Osteoblast (primary cell): ENCODE measurements at regions not wholly inside any gene's neighbourhood (a gene's known extent, or its start where the extent isn't known, plus 50 kb on each side); places are given as distances from the start of the nearest gene placed in this dataset.

Experiments used
- DNase-seq: peaks from one replicate; pipeline ENCODE4 v3.0.0; 2011; ENCODE audit warnings: low spot score, mixed read lengths; ENCODE audit not compliant: insufficient read length; ENCODE audit errors: missing footprints
- H2AFZ ChIP-seq: 2 replicates; pipeline ENCODE4 v1.6.0; 2011; ENCODE audit warnings: mild to moderate bottlenecking, low read length
- H3K27ac ChIP-seq: 2 replicates; pipeline ENCODE4 v1.5.1; 2011; ENCODE audit warnings: mild to moderate bottlenecking, low read depth, low read length, moderate library complexity
- H3K27me3 ChIP-seq: 2 replicates; pipeline ENCODE4 v1.6.0; 2012; ENCODE audit warnings: mild to moderate bottlenecking, control low read depth, inconsistent platforms, low read length, moderate library complexity; ENCODE audit not compliant: insufficient read depth
- H3K36me3 ChIP-seq: 2 replicates; pipeline ENCODE4 v1.5.1; 2011; ENCODE audit warnings: mild to moderate bottlenecking, low read length, control low read depth, moderate library complexity; ENCODE audit not compliant: insufficient read depth
- H3K4me1 ChIP-seq: 2 replicates; pipeline ENCODE4 v1.5.1; 2011; ENCODE audit warnings: mild to moderate bottlenecking, low read length, control low read depth, moderate library complexity; ENCODE audit not compliant: insufficient read depth
- H3K4me2 ChIP-seq: 2 replicates; pipeline ENCODE4 v1.6.0; 2011; ENCODE audit warnings: mild to moderate bottlenecking, low read length; ENCODE audit not compliant: insufficient read depth
- H3K4me3 ChIP-seq: fragments of 200-600 bp; sonication (generic); 3 replicates; pipeline ENCODE4 v1.5.1; 2012; ENCODE audit warnings: mild to moderate bottlenecking, low read length, inconsistent platforms; ENCODE audit not compliant: insufficient read depth
- H3K79me2 ChIP-seq: 2 replicates; pipeline ENCODE4 v1.6.0; 2012; ENCODE audit warnings: mild to moderate bottlenecking, low read length, control low read depth, inconsistent platforms; ENCODE audit not compliant: insufficient read depth
- H3K9me3 ChIP-seq: 2 replicates; pipeline ENCODE4 v1.5.1; 2011; ENCODE audit warnings: low read depth, low read length, control low read depth
- H4K20me1 ChIP-seq: 2 replicates; pipeline ENCODE4 v1.6.0; 2012; ENCODE audit warnings: mild to moderate bottlenecking, low read length, control low read depth; ENCODE audit not compliant: insufficient read depth
- TF ChIP-seq, protein P1 (sequence below): IDR thresholded peaks from 2 replicates; pipeline ENCODE4 v1.5.1; 2011; ENCODE audit warnings: mild to moderate bottlenecking, low read depth, low read length, moderate library complexity; ENCODE audit errors: extremely low read depth

- Histone ChIP-seq H3K4me1 (peaks cover 5% of the 10 kb centered on the region), H2AFZ (no peak overlapping the region), H3K36me3 (no peaks in the 10 kb centered on the region), H3K79me2 (no peaks in the 10 kb centered on the region), H3K9me3 (no peaks in the 10 kb centered on the region), H3K4me3 (no peak overlapping the region), H3K27me3 (no peaks in the 10 kb centered on the region), H3K27ac (no peak overlapping the region), H4K20me1 (no peaks in the 10 kb centered on the region), H3K4me2 (no peak overlapping the region)
- DNase-seq, result no peak
- TF ChIP-seq, protein P1, sequence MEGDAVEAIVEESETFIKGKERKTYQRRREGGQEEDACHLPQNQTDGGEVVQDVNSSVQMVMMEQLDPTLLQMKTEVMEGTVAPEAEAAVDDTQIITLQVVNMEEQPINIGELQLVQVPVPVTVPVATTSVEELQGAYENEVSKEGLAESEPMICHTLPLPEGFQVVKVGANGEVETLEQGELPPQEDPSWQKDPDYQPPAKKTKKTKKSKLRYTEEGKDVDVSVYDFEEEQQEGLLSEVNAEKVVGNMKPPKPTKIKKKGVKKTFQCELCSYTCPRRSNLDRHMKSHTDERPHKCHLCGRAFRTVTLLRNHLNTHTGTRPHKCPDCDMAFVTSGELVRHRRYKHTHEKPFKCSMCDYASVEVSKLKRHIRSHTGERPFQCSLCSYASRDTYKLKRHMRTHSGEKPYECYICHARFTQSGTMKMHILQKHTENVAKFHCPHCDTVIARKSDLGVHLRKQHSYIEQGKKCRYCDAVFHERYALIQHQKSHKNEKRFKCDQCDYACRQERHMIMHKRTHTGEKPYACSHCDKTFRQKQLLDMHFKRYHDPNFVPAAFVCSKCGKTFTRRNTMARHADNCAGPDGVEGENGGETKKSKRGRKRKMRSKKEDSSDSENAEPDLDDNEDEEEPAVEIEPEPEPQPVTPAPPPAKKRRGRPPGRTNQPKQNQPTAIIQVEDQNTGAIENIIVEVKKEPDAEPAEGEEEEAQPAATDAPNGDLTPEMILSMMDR, result no peak
Measured at GRCh38 chr5:124996023-124996763, 249.8 kb upstream of the ZNF608 start.

- Histone ChIP-seq H4K20me1 (no peaks in the 10 kb centered on the region), H3K27me3 (no peaks in the 10 kb centered on the region), H3K4me2 (no peak overlapping the region), H2AFZ (peak overlapping the region; percentile 25), H3K79me2 (no peaks in the 10 kb centered on the region), H3K9me3 (no peaks in the 10 kb centered on the region), H3K4me1 (peaks cover 5% of the 10 kb centered on the region), H3K36me3 (no peaks in the 10 kb centered on the region), H3K4me3 (no peak overlapping the region), H3K27ac (no peak overlapping the region)
- DNase-seq, result no peak
- TF ChIP-seq, protein P1, result no peak
Measured at GRCh38 chr5:124996764-124997077, 250.3 kb upstream of the ZNF608 start.

- Histone ChIP-seq H3K36me3 (no peaks in the 10 kb centered on the region), H3K4me1 (peaks cover 5% of the 10 kb centered on the region), H3K79me2 (no peaks in the 10 kb centered on the region), H3K27ac (no peak overlapping the region), H4K20me1 (no peaks in the 10 kb centered on the region), H3K9me3 (no peaks in the 10 kb centered on the region), H3K4me2 (no peak overlapping the region), H2AFZ (peak overlapping the region; percentile 25), H3K27me3 (no peaks in the 10 kb centered on the region), H3K4me3 (no peak overlapping the region)
- TF ChIP-seq, protein P1, result no peak
- DNase-seq, result no peak
Measured at GRCh38 chr5:124997186-124997893, 250.9 kb upstream of the ZNF608 start.

GRCh38 chr5:124998520-124998919 is 252.1 kb upstream of the ZNF608 start:
- Histone ChIP-seq H3K4me2 (no peak overlapping the region), H3K79me2 (no peaks in the 10 kb centered on the region), H4K20me1 (no peaks in the 10 kb centered on the region), H3K4me1 (peaks cover 5% of the 10 kb centered on the region), H3K9me3 (no peaks in the 10 kb centered on the region), H3K4me3 (no peak overlapping the region), H3K36me3 (no peaks in the 10 kb centered on the region), H3K27ac (no peak overlapping the region), H2AFZ (peak overlapping the region; percentile 49), H3K27me3 (no peaks in the 10 kb centered on the region)
- TF ChIP-seq, protein P1, result no peak
- DNase-seq, result no peak
